Nephron (organoid): ENCODE measurements at regions not wholly inside any gene's neighbourhood (a gene's known extent, or its start where the extent isn't known, plus 50 kb on each side); places are given as distances from the start of the nearest gene placed in this dataset.

Source experiments
- H3K27ac Mint-ChIP-seq, 3 experiments: 2 replicates each; pipeline ENCODE4 v1.8.0; 2020; ENCODE audit warnings: mixed read lengths in 3 of 3, mild to moderate bottlenecking in 2 of 3, moderate library complexity in 1 of 3
- H3K27me3 Mint-ChIP-seq: 2 replicates; pipeline ENCODE4 v1.8.0; 2021; ENCODE audit warnings: low read depth, mild to moderate bottlenecking, moderate library complexity, mixed read lengths
- H3K36me3 Mint-ChIP-seq: 2 replicates; pipeline ENCODE4 v1.8.0; 2020; ENCODE audit warnings: low read depth, mixed read lengths
- H3K4me1 Mint-ChIP-seq: 2 replicates; pipeline ENCODE4 v1.8.0; 2020; ENCODE audit warnings: mixed read lengths
- H3K4me3 Mint-ChIP-seq, 3 experiments: 2 replicates each; pipeline ENCODE4 v1.8.0; 2020; ENCODE audit warnings: mild to moderate bottlenecking in 3 of 3, mixed read lengths in 3 of 3, moderate library complexity in 2 of 3
- H3K9me3 Mint-ChIP-seq: 2 replicates; pipeline ENCODE4 v1.8.0; 2020; ENCODE audit warnings: mixed read lengths
- CTCF ChIP-seq, 3 experiments: fragments of 200-600 bp; sonication (generic); IDR thresholded peaks; one replicate each; pipeline ENCODE4 v1.5.0; 2021; ENCODE audit warnings: antibody characterized with exemption in 3 of 3; ENCODE audit not compliant: unreplicated experiment in 3 of 3

- Mint-ChIP-seq H3K4me3 (no peak overlapping the region), H3K27ac (peak overlapping the region in 1 of 3 experiments; percentile 27), H3K27me3 (no peaks in the 10 kb centered on the region), H3K9me3 (peaks cover 2% of the 10 kb centered on the region), H3K36me3 (no peaks in the 10 kb centered on the region), H3K4me1 (peaks cover 48% of the 10 kb centered on the region)
- no peak for TF ChIP-seq CTCF (IDR thresholded peaks at IDR 0.05; ENCODE audit: unreplicated experiment in 3 of 3)
Measured at GRCh38 chr2:53448591-53448990, 319.0 kb upstream of the CHAC2 start.

- Mint-ChIP-seq H3K4me1 (peaks cover 44% of the 10 kb centered on the region), H3K9me3 (peaks cover 2% of the 10 kb centered on the region), H3K4me3 (no peak overlapping the region), H3K27me3 (no peaks in the 10 kb centered on the region), H3K27ac (no peak overlapping the region), H3K36me3 (no peaks in the 10 kb centered on the region)
- no peak for TF ChIP-seq CTCF (IDR thresholded peaks at IDR 0.05; ENCODE audit: unreplicated experiment in 3 of 3)
Measured at GRCh38 chr2:53448086-53448485, 319.5 kb upstream of the CHAC2 start.

GRCh38 chr2:53445383-53446070 is 322.1 kb upstream of the CHAC2 start:
- peak overlapping the region in 2 of 3 experiments; percentile 14 to 83 for H3K27ac Mint-ChIP-seq
- no peaks in the 10 kb centered on the region for H3K9me3 Mint-ChIP-seq
- no peaks in the 10 kb centered on the region for H3K36me3 Mint-ChIP-seq
- no peak overlapping the region for H3K4me3 Mint-ChIP-seq
- no peak for TF ChIP-seq CTCF (IDR thresholded peaks at IDR 0.05; ENCODE audit: unreplicated experiment in 3 of 3)
- peaks cover 26% of the 10 kb centered on the region for H3K4me1 Mint-ChIP-seq
- no peaks in the 10 kb centered on the region for H3K27me3 Mint-ChIP-seq

- no peaks in the 10 kb centered on the region for H3K36me3 Mint-ChIP-seq
- no peak overlapping the region for H3K4me3 Mint-ChIP-seq
- no peaks in the 10 kb centered on the region for H3K27me3 Mint-ChIP-seq
- peaks cover 35% of the 10 kb centered on the region for H3K4me1 Mint-ChIP-seq
- H3K27ac Mint-ChIP-seq, result peak overlapping the region in 2 of 3 experiments; percentile 33 to 61
- TF ChIP-seq CTCF (IDR thresholded peaks at IDR 0.05; ENCODE audit: unreplicated experiment in 3 of 3), result peak in 1 of 3 experiments; percentile 10
- no peaks in the 10 kb centered on the region for H3K9me3 Mint-ChIP-seq
Measured at GRCh38 chr2:53442783-53443182, 324.8 kb upstream of the CHAC2 start.

GRCh38 chr2:53442093-53442492 is 325.5 kb upstream of the CHAC2 start:
- H3K27me3 Mint-ChIP-seq, result no peaks in the 10 kb centered on the region
- no peaks in the 10 kb centered on the region for H3K36me3 Mint-ChIP-seq
- no peak overlapping the region for H3K27ac Mint-ChIP-seq
- H3K4me3 Mint-ChIP-seq, result no peak overlapping the region
- no peaks in the 10 kb centered on the region for H3K9me3 Mint-ChIP-seq
- H3K4me1 Mint-ChIP-seq, result peaks cover 31% of the 10 kb centered on the region
- TF ChIP-seq CTCF (IDR thresholded peaks at IDR 0.05; ENCODE audit: unreplicated experiment in 3 of 3), result no peak

GRCh38 chr2:53438692-53439091 is 328.9 kb upstream of the CHAC2 start:
- H3K4me3 Mint-ChIP-seq, result no peak overlapping the region
- H3K27ac Mint-ChIP-seq, result no peak overlapping the region
- H3K9me3 Mint-ChIP-seq, result no peaks in the 10 kb centered on the region
- peaks cover 13% of the 10 kb centered on the region for H3K4me1 Mint-ChIP-seq
- H3K36me3 Mint-ChIP-seq, result no peaks in the 10 kb centered on the region
- TF ChIP-seq CTCF (IDR thresholded peaks at IDR 0.05; ENCODE audit: unreplicated experiment in 3 of 3), result no peak
- peaks cover 5% of the 10 kb centered on the region for H3K27me3 Mint-ChIP-seq
